Panc1 (cell line): ENCODE measurements at regions not wholly inside any gene's neighbourhood (a gene's known extent, or its start where the extent isn't known, plus 50 kb on each side); places are given as distances from the start of the nearest gene placed in this dataset.

ENCODE experiments used
- ATAC-seq: fragments of 200-7000 bp; cut with Tn5 transposase; 2 replicates; pipeline ENCODE4 v1.9.1; 2020; ENCODE audit warnings: mild to moderate bottlenecking, moderate library complexity
- BruUV-seq: library from RNA; stranded (reverse); fragments of 400-500 nt; replicated peaks from 2 replicates; lab custom pipeline; 2021; lab: Mats Ljungman, UMichigan
- CTCF ChIA-PET: fragments of 300-600 bp; sonication (Branson Sonifier 250); formaldehyde crosslinking; loops from one replicate; lab custom pipeline; 2022; ENCODE audit warnings: antibody characterized with exemption; lab: Charles Lee
- POLR2A ChIA-PET: fragments of 300-600 bp; sonication (Branson Sonifier 250); formaldehyde crosslinking; loops from one replicate; lab custom pipeline; 2022; ENCODE audit warnings: antibody characterized with exemption; lab: Charles Lee
- DNase-seq: peaks from one replicate; pipeline ENCODE4 v3.0.0-alpha.2; 2010; ENCODE audit warnings: low read depth, low spot score
- H3K27ac ChIP-seq: 2 replicates; pipeline ENCODE4 v1.5.1; 2011; ENCODE audit warnings: mild to moderate bottlenecking, low read length, inconsistent platforms
- H3K27me3 ChIP-seq: fragments of 200-500 bp; sonication (Bioruptor generic); 2 replicates; pipeline ENCODE4 v1.6.0; 2014; ENCODE audit warnings: low read length, inconsistent platforms; ENCODE audit not compliant: control insufficient read depth, insufficient read depth
- H3K36me3 ChIP-seq: fragments of 200-500 bp; sonication (Bioruptor generic); 2 replicates; pipeline ENCODE4 v1.5.1; 2014; ENCODE audit warnings: inconsistent platforms, mild to moderate bottlenecking, low read length, moderate library complexity; ENCODE audit not compliant: control insufficient read depth, insufficient read depth
- H3K4me1 ChIP-seq: 2 replicates; pipeline ENCODE4 v1.5.1; 2011; ENCODE audit warnings: inconsistent platforms, mild to moderate bottlenecking, low read length, moderate library complexity; ENCODE audit not compliant: control insufficient read depth, insufficient read depth
- H3K4me3 ChIP-seq, 2 experiments: 2 replicates each; pipeline ENCODE4 v1.5.1; 2011 to 2012; ENCODE audit warnings: low read depth in 2 of 2, low read length in 2 of 2, mild to moderate bottlenecking in 2 of 2, inconsistent platforms in 1 of 2, moderate library complexity in 1 of 2
- H3K9me3 ChIP-seq: fragments of 200-500 bp; sonication (Bioruptor generic); 2 replicates; pipeline ENCODE4 v1.5.1; 2014; ENCODE audit warnings: low read depth, mild to moderate bottlenecking, inconsistent platforms, low read length, moderate library complexity; ENCODE audit not compliant: control insufficient read depth, insufficient read depth
- CTCF ChIP-seq: fragments of 450-650 bp; IDR thresholded peaks from 2 replicates; pipeline ENCODE4 v1.5.1; 2017; ENCODE audit warnings: mild to moderate bottlenecking
- POLR2AphosphoS5 ChIP-seq: IDR thresholded peaks from 2 replicates; pipeline ENCODE4 v1.6.1; 2012; ENCODE audit warnings: mild to moderate bottlenecking, low read depth, low read length, moderate library complexity
- REST ChIP-seq, 2 experiments: IDR thresholded peaks; 2 replicates each; pipeline ENCODE4 v1.6.1; 2011 to 2012; ENCODE audit warnings: low read depth in 2 of 2, control low read depth in 1 of 2, low read length in 1 of 2, mild to moderate bottlenecking in 1 of 2, moderate library complexity in 1 of 2; ENCODE audit not compliant: insufficient read depth in 1 of 2
- SIN3A ChIP-seq: IDR thresholded peaks from 2 replicates; pipeline ENCODE4 v1.6.1; 2012; ENCODE audit warnings: low read depth, mild to moderate bottlenecking, low read length, moderate library complexity, borderline replicate concordance; ENCODE audit not compliant: insufficient read depth
- TCF7L2 ChIP-seq: IDR thresholded peaks from 2 replicates; pipeline ENCODE4 v1.6.1; 2011; ENCODE audit warnings: mild to moderate bottlenecking, low read depth, low read length, inconsistent platforms
- in situ Hi-C: cut with HindIII; loops from 2 replicates; pipeline ENCODE4 v1.10.0; 2016; ENCODE audit warnings: low sequenced_read_pairs, low pct_unique_long_range_greater_than_20kb
- intact Hi-C: fragments of 100-400 bp; cut with micrococcal nuclease; formaldehyde crosslinking; loops from one replicate; pipeline ENCODE4 v1.10.0; 2022; ENCODE audit not compliant: unreplicated experiment

GRCh38 chrX:39665830-39666518 is 431.8 kb downstream of the BCOR start:
- H3K27me3 ChIP-seq: no peaks in the 10 kb centered on the region
- POLR2A ChIA-PET: no interaction called here
- H3K4me1 ChIP-seq: no peaks in the 10 kb centered on the region
- TF ChIP-seq CTCF (no peak), REST (IDR thresholded peaks at IDR 0.05; ENCODE audit: insufficient read depth in 1 of 2, low read depth in 2 of 2, low read length in 1 of 2) (no peak), TCF7L2 (no peak), SIN3A (no peak), POLR2AphosphoS5 (no peak)
- DNase-seq (no peak), ATAC-seq (no peak)
- no peaks in the 10 kb centered on the region for H3K36me3 ChIP-seq
- intact Hi-C loops: no loop called here
- no peak overlapping the region for H3K4me3 ChIP-seq
- in situ Hi-C loops: no loop called here
- no peak overlapping the region for H3K27ac ChIP-seq
- CTCF ChIA-PET: no interaction called here
- no peaks in the 10 kb centered on the region for H3K9me3 ChIP-seq
- no TSS peak for BruUV-seq

- ChIA-PET POLR2A (no interaction called here), CTCF (no interaction called here)
- BruUV-seq: no TSS peak
- intact Hi-C loops: no loop called here
- H3K27me3 ChIP-seq: no peaks in the 10 kb centered on the region
- H3K9me3 ChIP-seq: no peaks in the 10 kb centered on the region
- no peaks in the 10 kb centered on the region for H3K36me3 ChIP-seq
- H3K4me1 ChIP-seq: no peaks in the 10 kb centered on the region
- DNase-seq (no peak), ATAC-seq (no peak)
- H3K27ac ChIP-seq: no peak overlapping the region
- TF ChIP-seq SIN3A (no peak), TCF7L2 (no peak), CTCF (no peak), POLR2AphosphoS5 (no peak), REST (IDR thresholded peaks at IDR 0.05; ENCODE audit: insufficient read depth in 1 of 2, low read depth in 2 of 2, low read length in 1 of 2) (no peak)
- no peak overlapping the region for H3K4me3 ChIP-seq
- in situ Hi-C loops: no loop called here
Measured at GRCh38 chrX:39667191-39667590, 430.6 kb downstream of the BCOR start.
